BLaER1 (cell line): ENCODE measurements at regions not wholly inside any gene's neighbourhood (a gene's known extent, or its start where the extent isn't known, plus 50 kb on each side); places are given as distances from the start of the nearest gene placed in this dataset.
A peak's percentile ranks its signal among the peaks of the same experiment; 100 is the strongest.

ENCODE experiments used
- H3K27ac ChIP-seq: shearing (Covaris generic); formaldehyde crosslinking; 2 replicates; pipeline ENCODE4 v1.8.1; 2022
- H3K27me3 ChIP-seq: shearing (Covaris generic); formaldehyde crosslinking; 2 replicates; pipeline ENCODE4 v1.8.1; 2022
- H3K36me3 ChIP-seq: shearing (Covaris generic); formaldehyde crosslinking; 2 replicates; pipeline ENCODE4 v1.8.1; 2022
- H3K4me1 ChIP-seq: shearing (Covaris generic); formaldehyde crosslinking; 2 replicates; pipeline ENCODE4 v1.8.1; 2022
- H3K4me2 ChIP-seq: shearing (Covaris generic); formaldehyde crosslinking; 2 replicates; pipeline ENCODE4 v1.8.1; 2022
- H3K4me3 ChIP-seq: shearing (Covaris generic); formaldehyde crosslinking; 2 replicates; pipeline ENCODE4 v1.8.1; 2022
- H3K9ac ChIP-seq: shearing (Covaris generic); formaldehyde crosslinking; 2 replicates; pipeline ENCODE4 v1.8.1; 2022
- H3K9me3 ChIP-seq: shearing (Covaris generic); formaldehyde crosslinking; 2 replicates; pipeline ENCODE4 v1.8.1; 2022
- H4K20me1 ChIP-seq: shearing (Covaris generic); formaldehyde crosslinking; 2 replicates; pipeline ENCODE4 v1.8.1; 2022
- Cebpa-rat ChIP-seq: shearing (Covaris generic); IDR thresholded peaks from 2 replicates; pipeline ENCODE4 v1.8.1; 2022

GRCh38 chr7:22962775-22963350 lies 51.1 kb downstream of the HYCC1 start:
- no peak for TF ChIP-seq Cebpa-rat
- no peak overlapping the region for H3K4me2 ChIP-seq
- no peak overlapping the region for H3K4me3 ChIP-seq
- no peak overlapping the region for H3K9ac ChIP-seq
- 0 out of 2 replicates have a peak, but pooled peaks cover 4% of the 10 kb centered on the region for H3K36me3 ChIP-seq
- no peaks in the 10 kb centered on the region for H3K9me3 ChIP-seq
- no peak overlapping the region for H3K27ac ChIP-seq
- H4K20me1 ChIP-seq = no peaks in the 10 kb centered on the region
- H3K27me3 ChIP-seq = no peaks in the 10 kb centered on the region
- peaks cover 15% of the 10 kb centered on the region for H3K4me1 ChIP-seq

- peaks cover 10% of the 10 kb centered on the region; the same call in 1 of the 2 replicates for H3K36me3 ChIP-seq
- no peak overlapping the region for H3K9ac ChIP-seq
- TF ChIP-seq Cebpa-rat = no peak
- H3K4me2 ChIP-seq = peak overlapping the region; percentile 58
- H3K27ac ChIP-seq = no peak overlapping the region
- H3K27me3 ChIP-seq = no peaks in the 10 kb centered on the region
- H3K9me3 ChIP-seq = no peaks in the 10 kb centered on the region
- H3K4me3 ChIP-seq = no peak overlapping the region
- peaks cover 15% of the 10 kb centered on the region for H3K4me1 ChIP-seq
- H4K20me1 ChIP-seq = no peaks in the 10 kb centered on the region
Measured at GRCh38 chr7:22958742-22959141, 55.2 kb downstream of the HYCC1 start.

DNA sequence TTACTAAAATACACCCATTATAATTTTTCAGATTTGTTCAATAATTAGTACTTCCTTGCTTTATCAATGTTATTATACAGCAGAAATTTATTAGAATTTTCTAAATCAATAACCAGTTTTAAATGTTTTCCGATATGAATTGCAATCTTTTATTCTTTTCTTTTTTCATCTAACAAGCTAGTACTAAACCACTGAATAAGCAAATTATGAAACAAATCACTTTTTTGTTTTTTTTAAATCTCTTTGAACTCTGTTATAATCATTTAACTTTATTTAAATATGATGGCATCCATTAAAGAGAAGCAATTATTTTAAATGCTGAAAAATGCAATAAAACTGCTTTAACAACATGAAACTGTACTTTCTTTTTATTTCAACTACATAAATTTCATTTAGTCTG lies 59.7 kb downstream of the HYCC1 start:
- peaks cover 6% of the 10 kb centered on the region; the same call in 1 of the 2 replicates for H3K36me3 ChIP-seq
- no peak for TF ChIP-seq Cebpa-rat

DNA sequence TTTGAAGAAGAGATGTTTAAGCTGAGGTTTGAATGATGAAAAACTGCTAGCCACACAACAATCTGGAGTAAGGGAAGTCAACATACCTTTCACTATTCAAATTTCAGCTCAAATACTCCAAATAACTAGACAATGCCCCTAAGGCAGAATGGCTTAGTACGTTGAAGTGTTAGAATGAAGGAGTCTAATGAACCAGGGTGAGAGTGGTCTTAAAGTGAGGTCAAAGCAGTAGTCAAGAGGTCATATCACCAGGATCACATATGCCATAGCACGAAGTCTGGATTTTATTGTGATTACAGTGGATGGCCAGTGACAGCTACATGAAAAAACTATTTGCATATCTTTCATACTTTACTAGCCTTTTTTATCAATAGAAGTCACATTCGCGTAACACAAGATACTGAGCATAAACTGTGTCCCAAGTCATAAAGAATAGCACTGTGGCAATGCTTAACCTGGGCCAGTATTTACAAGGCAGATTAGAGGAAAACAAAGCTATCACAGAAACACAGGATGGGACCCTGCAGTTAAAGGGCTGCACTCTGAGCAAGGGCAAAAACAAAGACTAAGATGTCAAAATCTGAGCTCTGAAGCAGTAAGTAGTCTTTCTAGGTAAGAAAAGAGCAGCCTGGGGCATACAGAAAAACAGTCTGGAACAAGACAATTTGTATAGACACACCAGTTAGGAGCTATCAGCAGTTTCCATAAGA lies 61.5 kb downstream of the HYCC1 start:
- Histone ChIP-seq H3K4me2 (no peak overlapping the region), H3K9ac (no peak overlapping the region), H3K27me3 (no peaks in the 10 kb centered on the region), H3K27ac (no peak overlapping the region), H3K4me1 (no peaks in the 10 kb centered on the region), H4K20me1 (no peaks in the 10 kb centered on the region), H3K36me3 (peaks cover 4% of the 10 kb centered on the region; the same call in 1 of the 2 replicates), H3K9me3 (no peaks in the 10 kb centered on the region), H3K4me3 (no peak overlapping the region)
- no peak for TF ChIP-seq Cebpa-rat

More for the DNA sequence above, 59.7 kb downstream of the HYCC1 start:
- no peak overlapping the region for H3K27ac ChIP-seq
- H3K9me3 ChIP-seq = no peaks in the 10 kb centered on the region
- H4K20me1 ChIP-seq = no peaks in the 10 kb centered on the region
- H3K4me1 ChIP-seq = peaks cover 11% of the 10 kb centered on the region
- H3K4me2 ChIP-seq = no peak overlapping the region
- no peaks in the 10 kb centered on the region for H3K27me3 ChIP-seq
- no peak overlapping the region for H3K4me3 ChIP-seq
- no peak overlapping the region for H3K9ac ChIP-seq

GRCh38 chr7:22949944-22950343 lies 64.0 kb downstream of the HYCC1 start:
- Histone ChIP-seq H3K27ac (no peak overlapping the region), H4K20me1 (no peaks in the 10 kb centered on the region), H3K27me3 (no peaks in the 10 kb centered on the region), H3K9me3 (no peaks in the 10 kb centered on the region), H3K9ac (no peak overlapping the region), H3K4me2 (no peak overlapping the region), H3K4me3 (no peak overlapping the region), H3K36me3 (peaks cover 11% of the 10 kb centered on the region), H3K4me1 (no peaks in the 10 kb centered on the region)
- no peak for TF ChIP-seq Cebpa-rat

- H3K27me3 ChIP-seq = no peaks in the 10 kb centered on the region
- H3K4me2 ChIP-seq = no peak overlapping the region
- H3K9ac ChIP-seq = no peak overlapping the region
- TF ChIP-seq Cebpa-rat = no peak
- H3K9me3 ChIP-seq = no peaks in the 10 kb centered on the region
- H3K4me1 ChIP-seq = no peaks in the 10 kb centered on the region
- H4K20me1 ChIP-seq = no peaks in the 10 kb centered on the region
- no peak overlapping the region for H3K27ac ChIP-seq
- H3K4me3 ChIP-seq = no peak overlapping the region
- peaks cover 15% of the 10 kb centered on the region for H3K36me3 ChIP-seq
Measured at GRCh38 chr7:22949221-22949620, 64.7 kb downstream of the HYCC1 start.

DNA sequence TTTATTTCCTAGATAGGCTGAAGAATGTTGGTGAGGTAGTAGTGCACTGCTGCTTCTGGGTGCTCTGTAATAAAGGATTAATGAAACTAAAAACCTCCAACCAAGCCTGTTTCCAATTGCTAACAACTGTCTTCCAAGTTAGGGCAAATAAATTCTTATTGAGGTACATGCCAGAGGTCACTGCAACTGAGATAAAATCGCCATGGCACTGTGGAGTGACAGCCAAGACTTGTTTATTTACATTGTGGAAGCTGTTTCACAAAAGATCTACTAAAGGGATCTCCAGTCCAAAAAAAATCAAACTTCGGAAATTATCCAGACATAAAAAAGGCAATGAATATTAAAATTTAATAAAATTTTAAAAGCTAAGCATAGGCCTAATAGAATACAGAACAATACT lies 65.2 kb downstream of the HYCC1 start:
- Histone ChIP-seq H3K36me3 (peaks cover 19% of the 10 kb centered on the region), H3K9me3 (no peaks in the 10 kb centered on the region), H3K9ac (no peak overlapping the region), H3K27me3 (no peaks in the 10 kb centered on the region), H3K4me1 (no peaks in the 10 kb centered on the region), H4K20me1 (no peaks in the 10 kb centered on the region), H3K4me3 (no peak overlapping the region), H3K4me2 (no peak overlapping the region), H3K27ac (no peak overlapping the region)
- TF ChIP-seq Cebpa-rat = no peak

DNA sequence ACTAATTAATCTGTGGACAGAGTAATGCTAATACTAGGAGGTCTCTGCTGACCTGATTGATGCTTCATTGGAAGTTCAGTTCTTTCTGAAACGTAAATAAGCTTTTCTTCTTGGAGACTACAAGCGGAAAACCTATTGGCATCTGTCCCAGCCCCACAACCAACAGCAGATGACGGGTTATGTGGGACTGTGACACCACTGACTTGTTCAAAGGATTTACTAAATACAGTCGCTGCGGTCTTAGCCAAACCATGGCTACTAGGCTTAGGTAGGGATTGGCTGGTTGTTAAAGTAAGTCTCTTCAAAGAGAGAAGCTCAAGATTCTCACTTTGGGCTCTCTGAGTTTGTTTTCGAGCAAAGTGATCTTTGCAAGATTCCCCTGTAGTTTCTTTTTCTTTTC lies 68.3 kb downstream of the HYCC1 start:
- no peaks in the 10 kb centered on the region for H4K20me1 ChIP-seq
- H3K4me1 ChIP-seq = no peaks in the 10 kb centered on the region
- H3K4me3 ChIP-seq = no peak overlapping the region
- H3K9me3 ChIP-seq = no peaks in the 10 kb centered on the region
- H3K27ac ChIP-seq = no peak overlapping the region
- no peak overlapping the region for H3K4me2 ChIP-seq
- no peak for TF ChIP-seq Cebpa-rat
- no peaks in the 10 kb centered on the region for H3K27me3 ChIP-seq
- H3K9ac ChIP-seq = no peak overlapping the region
- peaks cover 22% of the 10 kb centered on the region for H3K36me3 ChIP-seq

DNA sequence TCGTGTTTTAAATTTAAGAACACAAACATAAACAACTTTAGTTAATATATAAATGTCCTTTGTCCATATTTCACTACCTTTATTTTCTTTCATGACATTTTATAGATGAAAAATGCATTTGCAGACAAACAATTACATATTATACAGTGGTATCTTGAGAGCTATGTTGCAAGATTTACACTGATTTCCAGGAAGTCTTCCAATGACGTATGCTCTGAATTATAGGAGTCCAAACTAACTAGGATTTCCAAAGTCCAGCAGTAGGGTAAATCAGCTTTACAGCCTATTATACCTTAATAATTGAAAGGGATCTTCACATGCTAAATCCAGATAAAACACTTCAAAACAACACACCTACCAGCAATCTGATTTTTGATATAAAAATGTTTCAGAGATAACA lies 69.4 kb downstream of the HYCC1 start:
- TF ChIP-seq Cebpa-rat = no peak
- H3K9me3 ChIP-seq = no peaks in the 10 kb centered on the region
- H4K20me1 ChIP-seq = no peaks in the 10 kb centered on the region
- no peak overlapping the region for H3K4me3 ChIP-seq
- H3K36me3 ChIP-seq = peaks cover 22% of the 10 kb centered on the region
- H3K4me2 ChIP-seq = no peak overlapping the region
- H3K9ac ChIP-seq = no peak overlapping the region
- H3K27ac ChIP-seq = no peak overlapping the region
- H3K27me3 ChIP-seq = no peaks in the 10 kb centered on the region
- H3K4me1 ChIP-seq = no peaks in the 10 kb centered on the region

- H3K9ac ChIP-seq = no peak overlapping the region
- H3K27ac ChIP-seq = no peak overlapping the region
- H3K9me3 ChIP-seq = no peaks in the 10 kb centered on the region
Measured at GRCh38 chr7:22944022-22944421, 69.9 kb downstream of the HYCC1 start.

More at GRCh38 chr7:22944022-22944421, 69.9 kb downstream of the HYCC1 start:
- TF ChIP-seq Cebpa-rat = no peak
- H4K20me1 ChIP-seq = no peaks in the 10 kb centered on the region
- no peaks in the 10 kb centered on the region for H3K4me1 ChIP-seq
- no peak overlapping the region for H3K4me2 ChIP-seq
- H3K27me3 ChIP-seq = no peaks in the 10 kb centered on the region
- H3K36me3 ChIP-seq = peaks cover 22% of the 10 kb centered on the region
- no peak overlapping the region for H3K4me3 ChIP-seq
